Cardiac fibroblast (primary cell): ENCODE measurements at regions not wholly inside any gene's neighbourhood (a gene's known extent, or its start where the extent isn't known, plus 50 kb on each side); places are given as distances from the start of the nearest gene placed in this dataset.

Source experiments
- DNase-seq, 2 donors: peaks; one replicate each; pipeline versions ENCODE4 v3.0.0 to v3.0.0-alpha.2; 2010; ENCODE audit warnings: low read depth in 2 of 2
- H3K4me3 ChIP-seq, 2 donors: replicated peaks in 1 of 2; 1 replicate in 1 of 2; 2 replicates in 1 of 2; pipeline ENCODE4 v1.5.1; 2011; ENCODE audit warnings: low read depth in 2 of 2, low read length in 2 of 2, mild to moderate bottlenecking in 2 of 2, moderate library complexity in 1 of 2
- TF ChIP-seq, protein P1 (sequence below): IDR thresholded peaks from one replicate; pipeline ENCODE4 v1.5.1; 2011; ENCODE audit warnings: low read depth, mild to moderate bottlenecking, low read length, inconsistent platforms

DNA sequence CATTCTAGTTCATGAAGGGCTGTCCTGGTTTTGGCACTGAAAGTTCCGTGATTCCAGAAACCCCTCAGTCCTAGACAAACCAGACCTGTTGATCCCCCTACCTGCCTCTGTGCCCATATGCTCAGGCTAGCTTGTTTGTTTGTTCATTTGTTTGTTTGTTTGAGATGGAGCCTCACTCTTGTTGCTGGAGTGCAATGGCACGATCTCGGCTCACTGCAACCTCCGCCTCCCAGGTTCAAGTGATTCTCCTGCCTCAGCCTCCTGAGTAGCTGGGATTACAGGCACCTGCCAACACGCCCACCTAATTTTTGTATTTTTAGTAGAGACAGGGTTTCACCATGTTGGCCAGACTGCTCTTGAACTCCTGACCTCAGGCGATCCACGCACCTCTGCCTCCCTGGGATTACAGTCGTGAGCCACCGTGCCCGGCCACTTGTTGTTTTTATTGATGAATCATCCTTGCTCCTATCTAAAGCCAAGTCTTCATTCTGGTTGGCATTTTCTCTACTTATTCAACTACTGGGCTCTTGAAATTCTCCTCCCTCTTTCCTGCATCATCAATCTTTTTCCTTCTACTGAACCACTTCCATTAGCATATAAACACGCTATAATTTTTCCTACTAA, 86.3 kb upstream of the BMP2K start:
- TF ChIP-seq, protein P1, sequence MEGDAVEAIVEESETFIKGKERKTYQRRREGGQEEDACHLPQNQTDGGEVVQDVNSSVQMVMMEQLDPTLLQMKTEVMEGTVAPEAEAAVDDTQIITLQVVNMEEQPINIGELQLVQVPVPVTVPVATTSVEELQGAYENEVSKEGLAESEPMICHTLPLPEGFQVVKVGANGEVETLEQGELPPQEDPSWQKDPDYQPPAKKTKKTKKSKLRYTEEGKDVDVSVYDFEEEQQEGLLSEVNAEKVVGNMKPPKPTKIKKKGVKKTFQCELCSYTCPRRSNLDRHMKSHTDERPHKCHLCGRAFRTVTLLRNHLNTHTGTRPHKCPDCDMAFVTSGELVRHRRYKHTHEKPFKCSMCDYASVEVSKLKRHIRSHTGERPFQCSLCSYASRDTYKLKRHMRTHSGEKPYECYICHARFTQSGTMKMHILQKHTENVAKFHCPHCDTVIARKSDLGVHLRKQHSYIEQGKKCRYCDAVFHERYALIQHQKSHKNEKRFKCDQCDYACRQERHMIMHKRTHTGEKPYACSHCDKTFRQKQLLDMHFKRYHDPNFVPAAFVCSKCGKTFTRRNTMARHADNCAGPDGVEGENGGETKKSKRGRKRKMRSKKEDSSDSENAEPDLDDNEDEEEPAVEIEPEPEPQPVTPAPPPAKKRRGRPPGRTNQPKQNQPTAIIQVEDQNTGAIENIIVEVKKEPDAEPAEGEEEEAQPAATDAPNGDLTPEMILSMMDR = no peak
- no peak overlapping the region for H3K4me3 ChIP-seq
- DNase-seq = peak in 1 of 2 donors; percentile 28

DNA sequence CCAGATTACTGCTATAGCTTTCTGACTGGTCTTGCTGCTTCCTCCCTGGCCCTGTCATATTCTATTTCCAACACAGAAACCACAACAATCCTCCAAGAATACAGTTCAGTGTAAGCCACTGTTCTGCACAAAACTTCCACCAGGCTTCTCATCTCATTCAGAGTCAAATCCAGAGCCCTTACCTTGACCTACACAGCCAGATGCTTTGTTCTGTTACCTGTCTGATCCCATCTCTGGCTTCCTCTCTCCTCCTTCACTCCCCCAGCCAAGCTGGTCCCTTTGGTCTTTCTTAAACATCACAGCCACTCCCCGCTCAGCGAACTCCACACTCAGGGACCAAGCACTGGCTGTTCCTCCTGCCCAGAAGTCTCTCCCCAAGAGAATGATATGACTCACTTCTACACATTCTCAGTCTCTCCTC, 84.8 kb upstream of the BMP2K start:
- peak in 1 of 2 donors; percentile 54 for DNase-seq
- TF ChIP-seq, protein P1 = peak; percentile 8
- no peak overlapping the region for H3K4me3 ChIP-seq

DNA sequence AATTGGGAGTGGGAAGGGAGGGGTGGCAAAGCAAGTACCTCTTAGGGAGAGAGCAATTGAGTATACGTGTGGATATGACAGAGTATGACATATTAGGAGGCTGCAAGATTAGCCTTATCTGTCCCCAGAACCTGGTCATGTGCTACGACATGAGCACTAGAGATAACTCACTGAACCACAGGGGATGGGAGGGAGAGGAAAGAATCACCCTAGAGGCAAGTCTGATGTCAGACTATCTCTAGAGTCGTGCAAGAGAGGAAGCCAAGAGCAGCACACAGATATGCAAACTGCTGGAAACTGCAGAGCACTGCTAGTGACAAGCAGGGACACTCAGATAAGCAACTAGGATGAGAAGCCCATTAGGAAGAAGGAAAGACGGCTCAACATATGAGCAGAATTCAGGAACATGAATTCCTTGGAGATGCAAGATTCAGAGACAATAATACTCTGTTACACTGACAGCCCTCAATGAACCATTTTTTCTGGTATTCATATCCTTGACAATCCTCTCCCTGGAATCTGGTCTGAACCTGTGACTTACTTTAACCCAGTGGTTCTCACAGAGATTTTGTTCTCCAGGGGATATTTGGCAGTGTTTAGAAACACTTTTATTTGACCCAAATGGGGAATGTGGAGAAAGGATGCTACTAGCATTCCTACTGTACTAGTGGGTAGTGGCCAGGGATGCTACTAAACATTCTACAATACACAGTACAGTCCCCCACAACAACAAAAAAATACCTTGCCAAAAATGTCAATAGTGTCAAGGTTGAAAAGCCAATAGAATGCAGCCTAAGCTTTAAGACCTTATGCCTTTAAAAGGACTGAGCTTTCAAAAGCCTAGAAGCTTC, 84.0 kb upstream of the BMP2K start:
- TF ChIP-seq, protein P1 = no peak
- DNase-seq = peak in 1 of 2 donors; percentile 6
- no peak overlapping the region for H3K4me3 ChIP-seq

DNA sequence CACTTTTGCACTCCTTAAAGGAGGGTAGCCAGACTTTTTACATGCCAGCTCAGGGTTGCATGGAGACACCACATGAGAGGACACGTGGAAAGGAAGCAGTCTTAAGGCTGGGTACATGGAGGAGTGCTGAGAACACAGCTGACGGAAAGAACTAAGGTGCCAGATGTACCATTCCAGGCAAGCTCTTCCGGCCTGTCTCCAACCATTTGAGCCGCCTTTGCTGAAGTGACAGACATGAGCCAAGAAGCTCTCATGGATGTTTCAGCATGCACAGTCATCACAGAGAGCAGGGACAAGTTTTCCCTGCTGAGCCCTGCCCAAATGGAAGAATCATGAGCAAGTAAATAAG, 83.4 kb upstream of the BMP2K start:
- no peak for DNase-seq
- H3K4me3 ChIP-seq = no peak overlapping the region
- TF ChIP-seq, protein P1 = no peak

DNA sequence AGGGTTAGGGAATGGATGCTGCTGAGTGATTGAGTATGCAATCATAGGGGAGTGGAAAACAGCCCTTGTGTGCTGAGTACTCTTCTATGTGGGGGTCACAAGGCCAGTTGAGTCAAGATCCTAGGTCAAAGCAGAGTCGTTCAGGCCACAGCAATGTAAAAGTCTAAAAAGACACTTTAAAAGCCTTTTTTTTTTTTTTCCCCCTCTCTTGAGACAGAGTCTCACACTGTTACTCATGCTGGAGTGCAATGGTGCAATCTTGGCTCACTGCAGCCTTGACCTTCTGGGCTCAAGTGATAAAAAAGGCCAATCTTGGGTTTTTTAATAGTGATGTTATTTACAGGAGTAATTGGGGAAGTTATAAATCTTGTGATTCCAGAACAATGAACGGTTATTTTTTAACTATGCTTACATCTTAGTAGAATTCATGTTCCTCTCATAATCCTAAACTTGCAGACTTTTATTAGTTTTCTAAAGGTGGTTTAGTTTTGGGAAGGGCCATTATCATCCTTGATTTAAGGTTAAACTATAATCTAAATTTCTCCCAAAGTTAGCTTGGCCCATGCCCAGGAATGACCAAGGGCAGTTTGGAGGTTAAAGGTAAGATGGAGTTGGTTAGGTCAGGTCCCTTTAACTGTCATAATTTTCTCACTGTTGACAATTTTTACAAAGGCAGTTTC, 82.2 kb upstream of the BMP2K start:
- DNase-seq = peak; percentile 36 to 55
- TF ChIP-seq, protein P1 = no peak
- H3K4me3 ChIP-seq = no peak overlapping the region

DNA sequence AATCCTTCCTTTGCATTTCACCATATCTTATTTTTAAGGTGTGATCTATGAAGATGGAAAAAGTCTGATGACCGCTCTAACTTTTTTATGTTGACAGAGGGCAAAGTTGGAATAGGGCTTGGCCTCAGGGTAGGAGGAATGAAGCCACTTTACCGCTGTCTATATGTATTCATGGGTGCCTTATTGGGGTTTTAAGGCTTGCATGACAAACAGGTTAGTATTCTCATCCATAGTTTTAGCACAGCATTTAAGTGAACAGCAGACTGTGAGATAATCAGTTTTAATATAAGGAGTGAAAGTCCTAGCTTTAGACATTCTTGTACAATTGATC, 81.7 kb upstream of the BMP2K start:
- no peak for DNase-seq
- no peak overlapping the region for H3K4me3 ChIP-seq
- TF ChIP-seq, protein P1 = no peak
